ENCODE measurements at regions not wholly inside any gene's neighbourhood (a gene's known extent, or its start where the extent isn't known, plus 50 kb on each side); places are given as distances from the start of the nearest gene placed in this dataset.

GRCh38 chr7:155215576-155216325 is 81.9 kb upstream of the INSIG1 start:
- no peaks in the 10 kb centered on the region for H3K36me3 ChIP-seq
- no peak overlapping the region for H3K4me3 ChIP-seq
- intact Hi-C loops (cut with DNase I; ENCODE audit: low total_unique reads): no loop called here
- no peak overlapping the region for H3K27ac ChIP-seq
- peaks cover 0 to 12% (median 3%) of the 10 kb centered on the region in 4 donors for H3K4me1 ChIP-seq
- peaks cover 0 to 81% (median 16%) of the 10 kb centered on the region in 3 donors for H3K27me3 ChIP-seq
- no peak for DNase-seq
- WGBS, 5 donors: 68 to 77% (median 74%) methylated on average over 7 of the region's 7 CpGs
- no peaks in the 10 kb centered on the region for H3K9me3 ChIP-seq
- TF ChIP-seq EP300 (IDR thresholded peaks at IDR 0.05) (no peak), POLR2A (IDR thresholded peaks at IDR 0.05) (no peak), CTCF (IDR thresholded peaks at IDR 0.05) (no peak), POLR2AphosphoS5 (IDR thresholded peaks at IDR 0.05) (no peak)

GRCh38 chr7:155216475-155217272 is 81.0 kb upstream of the INSIG1 start:
- H3K4me3 ChIP-seq: no peak overlapping the region
- TF ChIP-seq EP300 (IDR thresholded peaks at IDR 0.05) (no peak), POLR2A (IDR thresholded peaks at IDR 0.05) (no peak), CTCF (IDR thresholded peaks at IDR 0.05) (no peak), POLR2AphosphoS5 (IDR thresholded peaks at IDR 0.05) (no peak)
- intact Hi-C loops (cut with DNase I; ENCODE audit: low total_unique reads): no loop called here
- H3K36me3 ChIP-seq: no peaks in the 10 kb centered on the region
- peaks cover 0 to 12% (median 3%) of the 10 kb centered on the region in 4 donors for H3K4me1 ChIP-seq
- H3K27ac ChIP-seq: no peak overlapping the region
- no peaks in the 10 kb centered on the region for H3K9me3 ChIP-seq
- peaks cover 0 to 72% (median 16%) of the 10 kb centered on the region in 3 donors for H3K27me3 ChIP-seq
- no peak for DNase-seq
- WGBS, 5 donors: 78 to 85% (median 81%) methylated on average over 8 of the region's 8 CpGs

GRCh38 chr7:155217634-155218033 is 80.0 kb upstream of the INSIG1 start:
- 46 to 79% (median 58%) methylated on average over 2 of the region's 2 CpGs for WGBS, 5 donors
- Histone ChIP-seq H3K4me1 (peaks cover 0 to 12% (median 3%) of the 10 kb centered on the region in 4 donors), H3K36me3 (no peaks in the 10 kb centered on the region), H3K27me3 (peaks cover 0 to 64% (median 16%) of the 10 kb centered on the region in 3 donors), H3K9me3 (no peaks in the 10 kb centered on the region), H3K27ac (no peak overlapping the region), H3K4me3 (no peak overlapping the region)
- DNase-seq: no peak
- intact Hi-C loops (cut with DNase I; ENCODE audit: low total_unique reads): no loop called here
- TF ChIP-seq POLR2AphosphoS5 (IDR thresholded peaks at IDR 0.05) (no peak), POLR2A (IDR thresholded peaks at IDR 0.05) (no peak), EP300 (IDR thresholded peaks at IDR 0.05) (no peak), CTCF (IDR thresholded peaks at IDR 0.05) (no peak)

GRCh38 chr7:155218276-155219153 is 79.2 kb upstream of the INSIG1 start:
- TF ChIP-seq POLR2A (IDR thresholded peaks at IDR 0.05) (no peak), EP300 (IDR thresholded peaks at IDR 0.05) (no peak), POLR2AphosphoS5 (IDR thresholded peaks at IDR 0.05) (no peak), CTCF (IDR thresholded peaks at IDR 0.05) (no peak)
- intact Hi-C loops (cut with DNase I; ENCODE audit: low total_unique reads): no loop called here
- DNase-seq: no peak
- Histone ChIP-seq H3K9me3 (no peaks in the 10 kb centered on the region), H3K27ac (no peak overlapping the region), H3K36me3 (no peaks in the 10 kb centered on the region), H3K4me3 (no peak overlapping the region), H3K4me1 (peaks cover 0 to 12% (median 3%) of the 10 kb centered on the region in 4 donors), H3K27me3 (peaks cover 0 to 66% (median 16%) of the 10 kb centered on the region in 3 donors)
- 79 to 88% (median 85%) methylated on average over 13 to 20 of the region's 20 CpGs for WGBS, 5 donors
